GM19351 (cell line): ENCODE measurements at regions not wholly inside any gene's neighbourhood (a gene's known extent, or its start where the extent isn't known, plus 50 kb on each side); places are given as distances from the start of the nearest gene placed in this dataset.

Source experiments
- ATAC-seq: cut with Tn5 transposase; IDR thresholded peaks from one replicate; pipeline ENCODE4 v1.9.1; 2021; ENCODE audit warnings: mild to moderate bottlenecking, moderate library complexity; ENCODE audit not compliant: unreplicated experiment

GRCh38 chr2:11040992-11041391 lies 114.3 kb upstream of the SLC66A3 start:
- ATAC-seq = no peak

- no peak for ATAC-seq
These were observed 112.4 kb upstream of the SLC66A3 start for GRCh38 chr2:11042841-11043240.

- ATAC-seq = no peak
These were observed 112.0 kb upstream of the SLC66A3 start for GRCh38 chr2:11043245-11043644.

- no peak for ATAC-seq
These were observed 111.1 kb upstream of the SLC66A3 start for GRCh38 chr2:11044201-11044600.

- no peak for ATAC-seq
These were observed 110.0 kb upstream of the SLC66A3 start for GRCh38 chr2:11045294-11045693.

- ATAC-seq = no peak
These were observed 106.8 kb upstream of the SLC66A3 start for GRCh38 chr2:11048335-11049008.

GRCh38 chr2:11050565-11050964 lies 104.7 kb upstream of the SLC66A3 start:
- ATAC-seq = no peak

- ATAC-seq = no peak
These were observed 104.0 kb upstream of the SLC66A3 start for GRCh38 chr2:11051280-11051679.

GRCh38 chr2:11053546-11053945 lies 101.7 kb upstream of the SLC66A3 start:
- no peak for ATAC-seq

GRCh38 chr2:11054783-11055678 lies 100.2 kb upstream of the SLC66A3 start:
- no peak for ATAC-seq

GRCh38 chr2:11055679-11056215 lies 99.5 kb upstream of the SLC66A3 start:
- no peak for ATAC-seq

GRCh38 chr2:11056614-11057013 lies 98.7 kb upstream of the SLC66A3 start:
- ATAC-seq = no peak

DNA sequence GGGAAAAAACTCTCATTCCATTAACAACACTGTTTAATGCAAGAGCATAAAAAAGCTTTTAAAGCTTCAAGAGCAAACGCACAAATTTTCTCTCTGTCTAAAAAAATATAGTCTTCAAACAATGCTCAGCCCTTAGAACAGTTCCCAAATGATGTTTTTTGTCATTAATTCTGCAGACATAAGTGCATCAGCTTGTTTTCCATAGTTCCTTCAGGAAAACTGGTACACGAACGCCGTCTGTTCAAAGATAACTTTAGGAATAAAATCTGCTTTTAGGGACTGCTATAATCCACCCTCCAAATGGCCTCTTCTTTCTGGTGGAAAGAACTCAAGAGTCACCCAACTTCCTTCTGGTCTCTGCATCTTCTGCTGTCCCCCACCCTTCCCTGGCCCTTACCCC lies 98.2 kb upstream of the SLC66A3 start:
- ATAC-seq = no peak

- no peak for ATAC-seq
These were observed 97.1 kb upstream of the SLC66A3 start for GRCh38 chr2:11058129-11058528.

- ATAC-seq = no peak
These were observed 94.7 kb upstream of the SLC66A3 start for GRCh38 chr2:11060376-11061169.

GRCh38 chr2:11065833-11066485 lies 89.3 kb upstream of the SLC66A3 start:
- ATAC-seq = no peak

GRCh38 chr2:11067221-11068078 lies 87.8 kb upstream of the SLC66A3 start:
- no peak for ATAC-seq

DNA sequence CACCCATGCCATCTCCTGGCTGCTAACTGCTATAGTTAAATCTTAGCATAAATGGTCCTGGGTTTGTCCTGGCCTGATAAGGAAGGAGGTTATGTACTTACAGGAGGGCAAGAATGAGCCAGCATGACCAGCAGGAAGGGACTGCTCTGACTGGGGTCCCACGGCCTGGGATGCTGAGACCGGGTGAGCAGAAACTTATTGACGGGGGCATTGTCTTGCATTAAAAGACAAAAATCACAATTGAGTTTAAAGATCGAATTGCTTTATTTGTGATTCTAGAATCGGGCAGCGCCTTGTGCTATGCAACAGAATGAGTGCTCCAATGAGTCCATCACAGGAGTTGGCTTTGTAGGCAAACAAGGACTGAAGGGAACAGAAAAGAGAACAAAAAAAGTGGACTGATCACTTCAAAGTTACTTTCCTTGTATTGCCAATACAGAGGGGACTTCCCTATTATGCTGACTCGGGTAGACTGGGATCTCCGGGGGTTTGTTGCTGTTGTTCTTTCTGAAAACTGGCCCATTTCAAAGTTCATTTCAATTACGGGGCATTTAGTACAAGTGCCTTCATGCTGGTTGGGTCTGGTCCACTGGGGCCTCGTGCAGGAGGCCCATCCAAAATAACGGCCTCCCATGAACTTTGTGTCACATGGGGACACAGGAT lies 87.1 kb upstream of the SLC66A3 start:
- no peak for ATAC-seq

- ATAC-seq = no peak
These were observed 86.3 kb upstream of the SLC66A3 start for GRCh38 chr2:11068856-11069526.
